ENCODE measurements at regions not wholly inside any gene's neighbourhood (a gene's known extent, or its start where the extent isn't known, plus 50 kb on each side); places are given as distances from the start of the nearest gene placed in this dataset.

- TF ChIP-seq REST (IDR thresholded peaks at IDR 0.05; ENCODE audit: insufficient read depth in 1 of 2, low read depth in 2 of 2, low read length in 2 of 2) (no peak), TAF1 (IDR thresholded peaks at IDR 0.05; ENCODE audit: borderline replicate concordance, insufficient read depth, low read length) (no peak), FOXP2 (optimal IDR thresholded peaks at IDR 0.05; ENCODE audit: borderline replicate concordance, extremely low read depth, extremely low read length, insufficient read depth) (no peak), SIN3A (IDR thresholded peaks at IDR 0.05; ENCODE audit: borderline replicate concordance, insufficient read depth, low read length) (no peak), POLR2AphosphoS5 (IDR thresholded peaks at IDR 0.05; ENCODE audit: low read depth, low read length) (no peak)
Observed at GRCh38 chr1:193476748-193477147, 290.3 kb upstream of the B3GALT2 start.

GRCh38 chr1:193473932-193474331 is 287.5 kb upstream of the B3GALT2 start:
- no peak for TF ChIP-seq SIN3A (IDR thresholded peaks at IDR 0.05; ENCODE audit: borderline replicate concordance, insufficient read depth, low read length)
- TF ChIP-seq REST (IDR thresholded peaks at IDR 0.05; ENCODE audit: insufficient read depth in 1 of 2, low read depth in 2 of 2, low read length in 2 of 2): no peak
- TF ChIP-seq POLR2AphosphoS5 (IDR thresholded peaks at IDR 0.05; ENCODE audit: low read depth, low read length): no peak
- no peak for TF ChIP-seq FOXP2 (optimal IDR thresholded peaks at IDR 0.05; ENCODE audit: borderline replicate concordance, extremely low read depth, extremely low read length, insufficient read depth)
- TF ChIP-seq TAF1 (IDR thresholded peaks at IDR 0.05; ENCODE audit: borderline replicate concordance, insufficient read depth, low read length): no peak

GRCh38 chr1:193472838-193473398 is 286.5 kb upstream of the B3GALT2 start:
- TF ChIP-seq POLR2AphosphoS5 (IDR thresholded peaks at IDR 0.05; ENCODE audit: low read depth, low read length) (no peak), SIN3A (IDR thresholded peaks at IDR 0.05; ENCODE audit: borderline replicate concordance, insufficient read depth, low read length) (no peak), REST (IDR thresholded peaks at IDR 0.05; ENCODE audit: insufficient read depth in 1 of 2, low read depth in 2 of 2, low read length in 2 of 2) (no peak), FOXP2 (optimal IDR thresholded peaks at IDR 0.05; ENCODE audit: borderline replicate concordance, extremely low read depth, extremely low read length, insufficient read depth) (no peak), TAF1 (IDR thresholded peaks at IDR 0.05; ENCODE audit: borderline replicate concordance, insufficient read depth, low read length) (no peak)

GRCh38 chr1:193472430-193472829 is 286.0 kb upstream of the B3GALT2 start:
- TF ChIP-seq REST (IDR thresholded peaks at IDR 0.05; ENCODE audit: insufficient read depth in 1 of 2, low read depth in 2 of 2, low read length in 2 of 2) (no peak), TAF1 (IDR thresholded peaks at IDR 0.05; ENCODE audit: borderline replicate concordance, insufficient read depth, low read length) (no peak), POLR2AphosphoS5 (IDR thresholded peaks at IDR 0.05; ENCODE audit: low read depth, low read length) (no peak), SIN3A (IDR thresholded peaks at IDR 0.05; ENCODE audit: borderline replicate concordance, insufficient read depth, low read length) (no peak), FOXP2 (optimal IDR thresholded peaks at IDR 0.05; ENCODE audit: borderline replicate concordance, extremely low read depth, extremely low read length, insufficient read depth) (no peak)
